ENCODE measurements at regions not wholly inside any gene's neighbourhood (a gene's known extent, or its start where the extent isn't known, plus 50 kb on each side); places are given as distances from the start of the nearest gene placed in this dataset.

GRCh38 chr4:58646126-58646525 is 1535.9 kb upstream of the IGFBP7 start:
- TF ChIP-seq CTCF (IDR thresholded peaks at IDR 0.05; ENCODE audit: borderline replicate concordance, control extremely low read depth, extremely low read depth, insufficient read depth, missing control alignments): no peak
- no peak for DNase-seq (ENCODE audit: low spot score)
- in situ Hi-C loops (cut with MboI; ENCODE audit: low sequenced_read_pairs, unreplicated experiment): no loop called here

- in situ Hi-C loops (cut with MboI; ENCODE audit: low sequenced_read_pairs, unreplicated experiment): no loop called here
Measured at GRCh38 chr4:58644549-58644948, 1534.4 kb upstream of the IGFBP7 start.

GRCh38 chr4:58636381-58636780 is 1526.2 kb upstream of the IGFBP7 start:
- DNase-seq (ENCODE audit: low spot score): no peak
- no peak for TF ChIP-seq CTCF (IDR thresholded peaks at IDR 0.05; ENCODE audit: borderline replicate concordance, control extremely low read depth, extremely low read depth, insufficient read depth, missing control alignments)
- in situ Hi-C loops (cut with MboI; ENCODE audit: low sequenced_read_pairs, unreplicated experiment): no loop called here

More at GRCh38 chr4:58644549-58644948, 1534.4 kb upstream of the IGFBP7 start:
- no peak for TF ChIP-seq CTCF (IDR thresholded peaks at IDR 0.05; ENCODE audit: borderline replicate concordance, control extremely low read depth, extremely low read depth, insufficient read depth, missing control alignments)
- DNase-seq (ENCODE audit: low spot score): no peak

GRCh38 chr4:58617226-58617625 is 1507.0 kb upstream of the IGFBP7 start:
- in situ Hi-C loops (cut with MboI; ENCODE audit: low sequenced_read_pairs, unreplicated experiment): no loop called here
- no peak for TF ChIP-seq CTCF (IDR thresholded peaks at IDR 0.05; ENCODE audit: borderline replicate concordance, control extremely low read depth, extremely low read depth, insufficient read depth, missing control alignments)
- DNase-seq (ENCODE audit: low spot score): no peak

GRCh38 chr4:58611012-58611411 is 1500.8 kb upstream of the IGFBP7 start:
- no peak for TF ChIP-seq CTCF (IDR thresholded peaks at IDR 0.05; ENCODE audit: borderline replicate concordance, control extremely low read depth, extremely low read depth, insufficient read depth, missing control alignments)
- in situ Hi-C loops (cut with MboI; ENCODE audit: low sequenced_read_pairs, unreplicated experiment): no loop called here
- DNase-seq (ENCODE audit: low spot score): no peak

GRCh38 chr4:58606303-58606702 is 1496.1 kb upstream of the IGFBP7 start:
- no peak for DNase-seq (ENCODE audit: low spot score)
- in situ Hi-C loops (cut with MboI; ENCODE audit: low sequenced_read_pairs, unreplicated experiment): no loop called here
- TF ChIP-seq CTCF (IDR thresholded peaks at IDR 0.05; ENCODE audit: borderline replicate concordance, control extremely low read depth, extremely low read depth, insufficient read depth, missing control alignments): no peak

GRCh38 chr4:58603951-58604350 is 1493.8 kb upstream of the IGFBP7 start:
- in situ Hi-C loops (cut with MboI; ENCODE audit: low sequenced_read_pairs, unreplicated experiment): no loop called here
- no peak for DNase-seq (ENCODE audit: low spot score)
- TF ChIP-seq CTCF (IDR thresholded peaks at IDR 0.05; ENCODE audit: borderline replicate concordance, control extremely low read depth, extremely low read depth, insufficient read depth, missing control alignments): no peak
